CD4-positive, alpha-beta T cell treated with Interferon alpha-2 for 1 hour (primary cell): ENCODE measurements at regions not wholly inside any gene's neighbourhood (a gene's known extent, or its start where the extent isn't known, plus 50 kb on each side); places are given as distances from the start of the nearest gene placed in this dataset.
"Not testable (repeated sequence)": the region's sequence is repeated elsewhere in the genome, so short reads cannot be mapped to it uniquely, and the experiment has no call there.

Experiments
- DNase-seq, 2 donors: peaks; one replicate each; pipeline ENCODE4 v3.0.0-alpha.2; 2020 to 2022

GRCh38 chr3:194930377-194931204 is 244.9 kb downstream of the FAM43A start:
- DNase-seq: peak in 1 of 2 donors; percentile 10

DNA sequence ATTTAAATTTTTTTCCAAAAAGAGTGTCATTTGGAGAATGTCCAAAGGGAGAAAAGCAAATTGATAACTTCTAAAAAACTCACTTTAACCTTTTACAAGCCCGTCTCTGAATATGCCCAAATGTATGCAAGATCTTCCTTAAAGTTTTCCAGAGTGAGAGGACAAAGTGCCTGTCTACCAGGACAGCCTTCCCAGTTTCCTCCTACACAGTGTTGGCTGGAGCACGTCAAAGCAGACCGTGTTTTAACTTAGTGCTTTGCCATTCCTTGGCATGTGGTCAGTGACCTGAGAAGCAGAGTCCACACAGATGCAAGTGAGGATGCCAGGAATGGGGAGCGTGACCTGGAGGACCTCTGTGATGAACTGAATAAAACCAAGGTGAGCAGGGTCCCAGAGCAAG is 245.7 kb downstream of the FAM43A start:
- DNase-seq: no peak

- DNase-seq: no peak
Observed at GRCh38 chr3:194931865-194932264, 246.2 kb downstream of the FAM43A start.

DNA sequence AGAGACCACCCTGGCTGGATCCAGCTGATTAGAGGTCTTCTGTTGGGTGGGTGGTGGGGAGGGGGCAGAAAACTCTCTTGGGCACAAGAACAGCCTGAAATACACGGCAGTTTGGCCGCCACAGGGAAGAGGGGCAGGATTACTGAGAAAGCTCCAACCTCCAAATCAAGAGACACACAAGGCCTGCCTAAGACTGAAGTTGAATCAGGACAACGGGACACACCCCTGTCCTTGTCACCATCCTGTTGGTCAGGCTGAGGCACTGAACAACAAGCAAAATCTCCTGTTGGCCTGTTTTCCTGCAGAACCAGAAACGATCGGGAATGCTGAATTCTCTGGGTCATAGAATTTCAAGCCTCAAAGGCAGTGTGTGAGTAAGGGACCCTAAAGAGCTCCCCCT is 247.8 kb downstream of the FAM43A start:
- no peak for DNase-seq

GRCh38 chr3:194935061-194935460 is 249.4 kb downstream of the FAM43A start:
- DNase-seq: no peak

DNA sequence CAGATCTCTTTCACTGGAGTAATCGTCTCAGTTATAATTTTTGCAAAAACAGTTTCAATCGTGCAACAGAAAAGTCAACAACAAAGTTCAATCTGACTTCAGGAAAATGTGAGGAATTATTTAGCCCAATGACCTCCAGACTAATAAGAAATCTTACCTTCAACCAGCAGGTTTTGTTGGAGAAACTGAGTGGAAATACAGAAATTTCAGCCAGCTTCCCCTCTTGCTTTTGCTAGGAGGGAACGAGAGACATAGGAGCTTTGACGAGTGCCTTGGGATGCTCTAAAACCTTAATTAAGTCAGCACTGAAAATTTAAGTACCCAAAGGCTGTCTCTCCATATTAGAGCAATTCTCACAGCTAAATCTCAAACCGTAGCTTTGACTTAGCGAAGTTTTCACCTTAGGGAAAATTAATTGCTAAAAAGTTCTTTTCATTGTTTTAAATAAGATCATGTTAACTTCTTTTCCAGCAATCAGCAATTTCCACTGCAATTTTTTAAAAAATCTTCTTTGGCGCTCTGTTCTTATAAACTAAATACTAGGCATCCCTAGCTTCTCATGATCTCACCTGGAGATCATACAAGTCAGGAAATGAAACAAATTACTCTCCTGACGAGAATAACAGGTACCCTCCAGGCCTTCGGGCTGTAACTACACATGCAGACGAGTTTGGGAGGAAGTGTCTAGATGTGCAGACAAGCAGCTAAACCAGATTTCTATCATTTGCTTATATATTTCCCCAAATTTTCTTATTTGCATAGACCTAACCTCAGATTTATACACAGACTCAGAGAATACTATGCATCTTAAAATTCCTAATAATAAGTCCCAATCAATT is 250.2 kb downstream of the FAM43A start:
- no peak for DNase-seq

GRCh38 chr3:194936659-194937058 is 251.0 kb downstream of the FAM43A start:
- no peak for DNase-seq

DNA sequence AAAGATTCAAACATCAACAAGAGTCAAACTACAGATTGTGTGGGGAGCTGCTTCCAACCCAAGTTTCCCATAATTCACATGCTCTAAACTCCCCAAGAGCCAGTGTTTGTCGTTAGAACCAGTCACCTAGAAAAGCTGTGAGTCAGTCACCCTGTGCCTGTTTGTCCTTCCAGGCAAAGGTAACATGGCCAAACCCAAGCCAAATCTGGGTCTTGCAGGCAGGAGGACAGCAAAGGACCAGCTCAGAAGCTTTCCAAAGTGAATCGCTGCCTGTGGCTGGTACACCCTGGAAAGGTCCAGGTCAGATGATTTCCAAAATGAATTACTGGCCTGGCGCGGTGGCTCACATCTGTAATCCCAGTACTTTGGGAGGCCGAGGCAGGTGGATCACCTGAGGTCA is 251.5 kb downstream of the FAM43A start:
- DNase-seq: no peak

DNA sequence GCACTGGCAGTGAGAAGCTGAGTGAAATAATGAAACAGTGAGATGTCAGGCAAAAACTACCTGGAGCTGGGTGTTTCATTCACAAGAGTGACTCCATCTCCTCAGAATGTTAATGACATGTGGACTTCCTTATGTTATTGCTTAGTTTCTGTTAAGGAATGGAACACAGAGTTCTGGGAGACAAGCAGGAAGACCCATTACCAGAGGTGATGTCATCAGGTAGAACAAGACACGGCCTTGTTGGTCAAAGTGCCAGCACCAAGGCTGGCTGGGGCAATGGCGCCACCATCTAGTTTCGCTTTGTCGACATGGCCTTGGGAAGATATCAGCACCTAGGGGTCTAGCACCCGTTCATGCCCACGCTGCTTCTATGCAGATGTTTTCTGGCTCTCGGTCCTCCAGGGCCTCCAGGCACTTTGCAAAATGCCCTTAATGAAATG is 252.2 kb downstream of the FAM43A start:
- no peak for DNase-seq

DNA sequence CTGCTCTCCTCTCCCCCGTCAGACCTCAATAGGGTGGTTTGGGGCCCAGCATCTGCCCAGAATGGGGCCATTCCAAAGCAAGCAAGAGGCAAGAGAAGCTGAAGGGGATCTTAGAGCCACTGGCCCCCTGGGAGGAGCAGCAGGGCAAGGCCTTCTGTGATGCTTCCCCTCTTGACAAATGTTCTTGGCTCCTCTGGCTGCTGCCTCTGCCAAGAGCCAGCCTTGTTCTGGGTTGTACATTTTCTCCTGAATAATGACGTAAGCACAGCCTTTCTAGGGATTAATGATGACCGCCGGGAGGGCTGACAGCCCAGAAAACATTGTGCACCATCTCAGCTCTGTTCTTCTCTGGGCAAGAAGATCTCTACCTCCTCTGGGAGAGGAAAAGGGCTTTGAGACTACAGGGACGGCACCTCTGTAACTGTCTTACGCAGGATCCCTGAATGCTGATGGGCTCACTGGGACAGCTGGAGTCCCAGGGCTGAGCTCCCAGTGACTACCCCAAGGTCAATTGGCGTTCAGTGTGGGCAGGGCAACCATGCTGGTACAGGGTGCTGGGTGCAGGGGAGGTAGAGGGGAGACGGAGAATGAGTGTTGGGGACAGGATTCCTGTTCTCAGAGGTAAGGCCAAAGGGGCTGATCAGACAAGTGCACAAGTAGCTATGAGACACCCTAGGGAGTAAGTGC is 253.3 kb downstream of the FAM43A start:
- DNase-seq: no peak

DNA sequence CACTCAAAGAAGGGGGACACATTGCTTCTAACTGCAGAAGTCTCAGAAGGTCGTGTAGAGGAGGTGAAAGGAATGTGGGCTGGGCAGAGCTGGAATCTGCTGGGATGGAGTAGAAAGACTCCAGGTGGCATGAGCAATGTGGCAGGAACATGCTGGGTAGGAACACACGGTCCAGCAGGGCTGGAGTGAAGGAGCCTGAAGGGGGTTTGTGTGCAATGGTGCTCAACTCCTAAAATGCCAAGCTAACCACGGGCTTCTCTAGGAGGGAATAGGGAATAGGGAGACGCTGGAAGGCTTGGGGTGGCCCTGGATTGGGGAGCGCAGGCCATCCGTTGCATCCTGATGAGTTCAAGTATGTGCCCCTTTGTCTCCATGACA is 253.8 kb downstream of the FAM43A start:
- no peak for DNase-seq

DNA sequence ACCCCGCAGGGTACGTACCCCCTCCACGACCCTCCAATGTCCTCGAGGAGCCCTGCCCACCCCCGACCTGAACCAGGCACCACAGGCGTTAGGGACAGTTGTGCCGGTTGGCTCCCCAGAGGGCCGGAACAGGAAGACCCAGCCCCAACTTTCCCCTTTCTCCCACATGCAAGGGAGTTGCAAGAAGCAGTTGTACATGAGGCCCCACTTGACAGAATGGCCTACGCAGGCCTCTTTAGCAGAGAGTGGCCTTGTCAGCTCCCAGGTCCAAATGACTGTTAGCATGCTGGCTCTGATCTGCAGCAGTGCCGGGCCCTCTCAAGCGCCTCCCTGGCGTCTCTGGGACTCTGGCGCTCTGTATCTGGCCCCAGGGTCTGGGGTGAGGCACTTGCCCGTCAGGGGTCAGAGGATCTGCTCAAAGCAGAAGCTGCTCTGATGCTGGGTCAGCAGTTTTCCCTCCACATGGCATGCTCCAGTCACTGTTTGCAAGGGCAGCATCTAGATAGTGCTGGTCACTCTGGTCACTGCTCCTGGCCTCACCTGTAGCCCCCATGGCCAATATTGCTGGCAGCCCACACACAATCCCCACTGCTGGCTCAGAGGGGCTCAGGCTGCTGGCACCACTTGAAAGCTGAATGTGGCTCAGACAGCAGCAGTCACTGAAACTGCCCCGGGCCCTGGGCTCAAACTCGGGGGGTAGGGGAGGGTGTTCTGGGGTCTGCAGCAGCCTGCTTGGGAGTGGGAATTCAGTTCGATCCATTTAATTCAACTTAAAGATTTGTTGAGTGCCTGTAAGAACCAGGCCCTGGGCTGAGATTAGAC is 254.5 kb downstream of the FAM43A start:
- DNase-seq: no peak

- no peak for DNase-seq
Observed at GRCh38 chr3:194941360-194941955, 255.8 kb downstream of the FAM43A start.

- no peak for DNase-seq
Observed at GRCh38 chr3:194941956-194942511, 256.4 kb downstream of the FAM43A start.

- no peak for DNase-seq
Observed at GRCh38 chr3:194944526-194944925, 258.8 kb downstream of the FAM43A start.

- no peak for DNase-seq
Observed at GRCh38 chr3:194945508-194945907, 259.8 kb downstream of the FAM43A start.

DNA sequence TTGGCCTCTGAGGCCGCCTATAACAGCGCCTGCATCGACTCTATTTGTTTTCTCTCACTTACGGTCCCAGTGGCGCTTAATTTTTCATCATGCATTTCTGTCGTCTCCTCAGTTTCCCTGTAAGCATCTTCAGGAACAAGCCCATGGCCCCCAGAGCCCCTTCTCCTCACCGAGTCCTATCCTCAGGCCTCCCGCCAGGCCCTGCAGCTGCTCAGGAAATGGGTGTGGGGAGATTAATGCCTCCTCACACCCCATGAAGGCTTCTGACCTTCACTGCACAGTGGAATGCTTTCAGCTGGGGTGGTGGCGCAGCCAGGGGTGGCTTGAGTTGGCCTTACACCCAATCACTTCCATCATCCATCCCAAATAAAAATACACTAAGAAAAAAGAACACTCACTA is 260.4 kb downstream of the FAM43A start:
- no peak for DNase-seq

DNA sequence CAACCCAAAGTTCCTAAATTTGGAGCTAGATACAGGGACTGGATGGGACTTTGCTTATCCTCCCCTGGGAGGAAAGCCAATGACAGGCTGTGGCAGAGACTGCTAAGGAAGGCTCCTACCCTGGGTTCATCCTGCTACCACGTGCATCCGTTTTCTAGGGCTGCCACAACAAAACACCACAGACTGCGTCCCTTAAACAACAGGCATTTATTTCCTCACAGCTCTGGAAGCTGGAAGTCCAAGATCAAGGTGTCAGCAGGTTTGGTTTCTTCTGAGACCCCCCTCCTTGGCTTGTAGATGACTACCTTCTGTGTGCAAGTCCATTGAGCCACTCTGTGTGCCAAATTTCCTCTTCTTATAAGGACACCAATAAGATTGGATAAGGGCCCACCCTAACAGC is 263.9 kb downstream of the FAM43A start:
- no peak for DNase-seq

GRCh38 chr3:194950906-194951628 is 265.4 kb downstream of the FAM43A start:
- DNase-seq: no peak

- not testable (repeated sequence) for DNase-seq
Observed at GRCh38 chr3:194951629-194951920, 265.9 kb downstream of the FAM43A start.

DNA sequence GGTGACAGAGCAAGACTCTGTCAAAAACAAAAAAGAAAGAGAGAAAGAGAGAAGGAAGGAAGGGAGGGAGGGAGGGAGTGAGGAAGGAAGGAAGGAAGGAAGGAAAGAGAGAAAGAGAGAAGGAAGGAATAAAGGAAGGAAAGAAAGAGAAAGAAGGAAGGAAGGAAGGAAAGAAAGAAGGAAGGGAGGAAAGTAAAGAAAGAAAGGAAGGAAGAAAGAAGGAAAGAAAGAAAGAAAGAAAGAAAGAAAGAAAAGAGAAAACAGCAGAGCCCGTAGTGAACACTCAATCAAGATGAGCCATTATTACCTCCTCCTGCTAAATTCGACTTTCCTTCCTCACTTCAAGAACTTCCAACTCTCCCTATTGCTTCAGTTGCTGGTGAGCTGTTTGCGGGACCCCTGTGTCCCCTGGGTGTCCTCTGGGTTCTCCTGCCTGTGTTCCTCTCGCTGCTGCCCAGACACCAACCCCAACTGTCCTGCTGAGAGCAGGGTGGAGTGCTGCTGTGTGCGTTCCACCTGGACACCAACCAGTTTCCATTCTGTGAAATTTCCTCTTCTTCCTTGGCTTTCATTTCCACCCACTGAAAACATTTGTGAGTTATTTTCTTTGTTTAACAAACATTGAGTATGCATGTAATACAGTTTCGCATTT is 266.4 kb downstream of the FAM43A start:
- no peak for DNase-seq
